GM23338 (cell line): ENCODE measurements at regions not wholly inside any gene's neighbourhood (a gene's known extent, or its start where the extent isn't known, plus 50 kb on each side); places are given as distances from the start of the nearest gene placed in this dataset.

Experiments
- ATAC-seq: fragments of 200-7000 bp; cut with Tn5 transposase; 3 replicates; pipeline ENCODE4 v1.9.1; 2020
- DNase-seq: peaks from one replicate; pipeline ENCODE4 v3.0.0-alpha.2; 2015; ENCODE audit warnings: low spot score
- H2AFZ ChIP-seq: fragments of 200-600 bp; sonication (generic); 2 replicates; pipeline ENCODE4 v1.8.0; 2016; ENCODE audit warnings: antibody characterized with exemption, mild to moderate bottlenecking, moderate library complexity
- H3F3A ChIP-seq: fragments of 200-600 bp; sonication (generic); replicated peaks from 2 replicates; pipeline ENCODE4 v1.8.0; 2017; ENCODE audit warnings: antibody characterized with exemption, mixed run types, low read depth
- H3K27ac ChIP-seq: fragments of 200-600 bp; sonication (generic); 2 replicates; pipeline ENCODE4 v1.6.1; 2016; ENCODE audit warnings: low read depth
- H3K27me3 ChIP-seq: fragments of 200-600 bp; sonication (generic); 2 replicates; pipeline ENCODE4 v1.8.0; 2016; ENCODE audit warnings: mild to moderate bottlenecking, mixed run types, moderate library complexity; ENCODE audit not compliant: insufficient read depth
- H3K36me3 ChIP-seq: fragments of 200-600 bp; sonication (generic); 2 replicates; pipeline ENCODE4 v1.8.0; 2016; ENCODE audit warnings: mild to moderate bottlenecking; ENCODE audit not compliant: insufficient read depth
- H3K4me1 ChIP-seq: fragments of 200-600 bp; sonication (generic); 2 replicates; pipeline ENCODE4 v1.8.0; 2016; ENCODE audit warnings: mild to moderate bottlenecking, moderate library complexity; ENCODE audit not compliant: insufficient read depth
- H3K4me2 ChIP-seq: fragments of 200-600 bp; sonication (generic); 2 replicates; pipeline ENCODE4 v1.7.1; 2017; ENCODE audit warnings: mixed run types
- H3K4me3 ChIP-seq: fragments of 200-600 bp; sonication (generic); 2 replicates; pipeline ENCODE4 v1.6.1; 2016; ENCODE audit warnings: mixed run types
- H3K79me2 ChIP-seq: fragments of 200-600 bp; sonication (generic); replicated peaks from 2 replicates; pipeline ENCODE4 v1.8.0; 2017; ENCODE audit warnings: mild to moderate bottlenecking; ENCODE audit not compliant: insufficient read depth
- H3K9me2 ChIP-seq: fragments of 200-600 bp; sonication (generic); 2 replicates; pipeline ENCODE4 v1.8.0; 2017; ENCODE audit not compliant: insufficient read depth
- H4K20me1 ChIP-seq: fragments of 200-600 bp; sonication (generic); replicated peaks from 2 replicates; pipeline ENCODE4 v1.8.0; 2017; ENCODE audit warnings: mild to moderate bottlenecking; ENCODE audit not compliant: insufficient read depth
- H3K27ac Mint-ChIP-seq: 2 replicates; pipeline ENCODE4 v1.8.0; 2020; ENCODE audit warnings: inconsistent platforms, mild to moderate bottlenecking, moderate library complexity, mixed read lengths
- H3K27me3 Mint-ChIP-seq: 3 replicates; pipeline ENCODE4 v1.8.0; 2022; ENCODE audit warnings: low read depth, mild to moderate bottlenecking, moderate library complexity, mixed read lengths, inconsistent platforms; ENCODE audit not compliant: insufficient read depth, poor library complexity
- H3K36me3 Mint-ChIP-seq: 3 replicates; pipeline ENCODE4 v1.8.0; 2021; ENCODE audit warnings: low read depth, mild to moderate bottlenecking, inconsistent platforms, moderate library complexity, mixed read lengths
- H3K4me1 Mint-ChIP-seq: 3 replicates; pipeline ENCODE4 v1.8.0; 2020; ENCODE audit warnings: mild to moderate bottlenecking, inconsistent platforms, mixed read lengths
- H3K4me3 Mint-ChIP-seq: 3 replicates; pipeline ENCODE4 v1.8.0; 2021; ENCODE audit warnings: moderate library complexity, mild to moderate bottlenecking, inconsistent platforms, mixed read lengths
- H3K9me3 Mint-ChIP-seq: 3 replicates; pipeline ENCODE4 v1.8.0; 2020; ENCODE audit warnings: moderate library complexity, mild to moderate bottlenecking, inconsistent platforms, mixed read lengths
- CREB1 ChIP-seq: fragments of 250-450 bp; sonication (Bioruptor Pico); IDR thresholded peaks from 2 replicates; pipeline ENCODE4 v1.5.0; 2020; ENCODE audit warnings: low read depth, mild to moderate bottlenecking, moderate library complexity
- CTCF ChIP-seq, 2 experiments: fragments of 200-600 bp in 1 of 2; sonication (generic) in 1 of 2; conservative IDR thresholded peaks; 2 replicates each; pipeline versions ENCODE4 v1.5.1 to v1.6.1; 2016 to 2017; ENCODE audit warnings: antibody characterized with exemption in 2 of 2, low read depth in 2 of 2, mild to moderate bottlenecking in 2 of 2, moderate library complexity in 1 of 2
- ETS1 ChIP-seq: IDR thresholded peaks from 2 replicates; pipeline ENCODE4 v1.6.1; 2016; ENCODE audit warnings: antibody characterized with exemption
- EZH2 ChIP-seq: fragments of 200-600 bp; sonication (generic); IDR thresholded peaks from one replicate; pipeline ENCODE4 v1.8.0; 2017; ENCODE audit warnings: antibody characterized with exemption, mild to moderate bottlenecking, low read depth; ENCODE audit not compliant: unreplicated experiment
- EZH2phosphoT487 ChIP-seq: fragments of 200-600 bp; sonication (generic); IDR thresholded peaks from one replicate; pipeline ENCODE4 v1.8.1; 2018; ENCODE audit warnings: antibody characterized with exemption; ENCODE audit not compliant: unreplicated experiment
- JUNB ChIP-seq: IDR thresholded peaks from one replicate; pipeline ENCODE4 v1.6.1; 2016; ENCODE audit warnings: antibody characterized with exemption; ENCODE audit not compliant: unreplicated experiment
- NANOG ChIP-seq: IDR thresholded peaks from 2 replicates; pipeline ENCODE4 v1.6.1; 2016; ENCODE audit warnings: antibody characterized with exemption, borderline replicate concordance
- POLR2AphosphoS5 ChIP-seq: IDR thresholded peaks from 2 replicates; pipeline ENCODE4 v1.6.1; 2016; ENCODE audit warnings: antibody characterized with exemption, low read depth
- REST ChIP-seq: IDR thresholded peaks from one replicate; pipeline ENCODE4 v1.6.1; 2018; ENCODE audit warnings: antibody characterized with exemption; ENCODE audit not compliant: unreplicated experiment
- STAT1 ChIP-seq: IDR thresholded peaks from one replicate; pipeline ENCODE4 v1.6.1; 2016; ENCODE audit warnings: antibody characterized with exemption; ENCODE audit not compliant: unreplicated experiment
- ZNF114 ChIP-seq: fragments of 250-450 bp; sonication (Bioruptor Pico); IDR thresholded peaks from 2 replicates; pipeline ENCODE4 v1.5.0; 2020; ENCODE audit warnings: mild to moderate bottlenecking, moderate library complexity
- ZNF331 ChIP-seq: fragments of 250-450 bp; sonication (Bioruptor Pico); IDR thresholded peaks from 2 replicates; pipeline ENCODE4 v1.5.0; 2020; ENCODE audit warnings: low read depth, mild to moderate bottlenecking, moderate library complexity
- ZNF462 ChIP-seq: fragments of 250-450 bp; sonication (Bioruptor Pico); IDR thresholded peaks from 2 replicates; pipeline ENCODE4 v1.5.0; 2020; ENCODE audit warnings: mild to moderate bottlenecking, moderate library complexity

GRCh38 chr3:115415246-115415996 lies 207.9 kb upstream of the GAP43 start:
- Histone ChIP-seq H3K27ac (no peak overlapping the region), H2AFZ (no peak overlapping the region), H3K9me2 (peaks cover 19% of the 10 kb centered on the region), H3K4me3 (no peak overlapping the region), H3K4me2 (no peak overlapping the region), H4K20me1 (no peaks in the 10 kb centered on the region), H3K27me3 (no peaks in the 10 kb centered on the region), H3K4me1 (no peaks in the 10 kb centered on the region), H3F3A (no peaks in the 10 kb centered on the region), H3K79me2 (no peaks in the 10 kb centered on the region), H3K36me3 (no peaks in the 10 kb centered on the region)
- H3K27me3 Mint-ChIP-seq, result peaks cover 1% of the 10 kb centered on the region
- ATAC-seq (no peak), DNase-seq (no peak)
- H3K9me3 Mint-ChIP-seq, result no peaks in the 10 kb centered on the region
- TF ChIP-seq ZNF114 (CRISPR knock-in tag) (no peak), CREB1 (CRISPR knock-in tag) (no peak), JUNB (no peak), REST (no peak), ZNF462 (no peak), NANOG (no peak), EZH2phosphoT487 (no peak), POLR2AphosphoS5 (no peak), EZH2 (no peak), STAT1 (no peak), ETS1 (no peak), ZNF331 (CRISPR knock-in tag) (no peak), CTCF (conservative IDR thresholded peaks at IDR 0.05; ENCODE audit: low read depth in 2 of 2) (no peak)
- H3K4me1 Mint-ChIP-seq, result peaks cover 11% of the 10 kb centered on the region
- H3K27ac Mint-ChIP-seq, result no peak overlapping the region
- H3K36me3 Mint-ChIP-seq, result no peaks in the 10 kb centered on the region
- no peak overlapping the region for H3K4me3 Mint-ChIP-seq
